OCI-LY7 (cell line): ENCODE measurements at regions not wholly inside any gene's neighbourhood (a gene's known extent, or its start where the extent isn't known, plus 50 kb on each side); places are given as distances from the start of the nearest gene placed in this dataset.

Experiments used
- BruUV-seq: library from RNA; stranded (reverse); fragments of 400-500 nt; replicated peaks from 2 replicates; lab custom pipeline; 2021; lab: Mats Ljungman, UMichigan
- CTCF ChIA-PET: fragments of 300-600 bp; sonication (Branson Sonifier 250); formaldehyde crosslinking; loops from one replicate; lab custom pipeline; 2022; ENCODE audit warnings: antibody characterized with exemption; ENCODE audit not compliant: unreplicated experiment; lab: Charles Lee
- POLR2A ChIA-PET: fragments of 300-600 bp; sonication (Branson Sonifier 250); formaldehyde crosslinking; loops from one replicate; lab custom pipeline; 2022; ENCODE audit warnings: antibody characterized with exemption; lab: Charles Lee
- DNase-seq: peaks from one replicate; pipeline ENCODE4 v3.0.0-alpha.2; 2015; ENCODE audit warnings: low spot score
- H2AFZ ChIP-seq: fragments of 200-600 bp; sonication (generic), shearing (Covaris generic); 2 replicates; pipeline ENCODE4 v1.6.1; 2014; ENCODE audit warnings: mild to moderate bottlenecking, antibody characterized with exemption, low read length, moderate library complexity
- H3K27ac ChIP-seq: fragments of 200-600 bp; sonication (generic); 2 replicates; pipeline ENCODE4 v1.5.1; 2014; ENCODE audit warnings: mixed run types, low read depth, mild to moderate bottlenecking, moderate library complexity, low read length, inconsistent platforms; ENCODE audit not compliant: poor library complexity, severe bottlenecking
- H3K36me3 ChIP-seq: fragments of 200-600 bp; sonication (generic); 2 replicates; pipeline ENCODE4 v1.6.1; 2014; ENCODE audit warnings: mild to moderate bottlenecking, antibody characterized with exemption, low read length, moderate library complexity, mixed read lengths; ENCODE audit not compliant: insufficient read depth
- H3K4me1 ChIP-seq: fragments of 200-600 bp; sonication (generic); 2 replicates; pipeline ENCODE4 v1.5.1; 2014; ENCODE audit warnings: mild to moderate bottlenecking, low read length; ENCODE audit not compliant: insufficient read depth, poor library complexity, severe bottlenecking
- H3K4me2 ChIP-seq: fragments of 200-600 bp; sonication (generic); 2 replicates; pipeline ENCODE4 v1.6.1; 2014; ENCODE audit warnings: mild to moderate bottlenecking, low read length
- H3K4me3 ChIP-seq: fragments of 200-600 bp; sonication (generic); 2 replicates; pipeline ENCODE4 v1.5.1; 2014; ENCODE audit warnings: mild to moderate bottlenecking, low read depth, low read length; ENCODE audit not compliant: poor library complexity, severe bottlenecking
- H3K79me2 ChIP-seq: fragments of 200-600 bp; sonication (generic); 2 replicates; pipeline ENCODE4 v1.6.1; 2016; ENCODE audit warnings: low read depth, mild to moderate bottlenecking, low read length, moderate library complexity, mixed read lengths; ENCODE audit not compliant: insufficient read depth
- H3K9me2 ChIP-seq: fragments of 200-600 bp; sonication (generic); 2 replicates; pipeline ENCODE4 v1.6.1; 2016; ENCODE audit warnings: mild to moderate bottlenecking, low read length, mixed read lengths; ENCODE audit not compliant: insufficient read depth
- H3K9me3 ChIP-seq: fragments of 200-600 bp; sonication (generic); 2 replicates; pipeline ENCODE4 v1.6.1; 2014; ENCODE audit warnings: mild to moderate bottlenecking, mixed run types, low read length, mixed read lengths
- H4K20me1 ChIP-seq: fragments of 200-600 bp; sonication (generic); 2 replicates; pipeline ENCODE4 v1.6.1; 2014; ENCODE audit warnings: mild to moderate bottlenecking, antibody characterized with exemption, low read length, moderate library complexity, mixed read lengths; ENCODE audit not compliant: insufficient read depth
- CTCF ChIP-seq: fragments of 200-600 bp; sonication (generic); conservative IDR thresholded peaks from 2 replicates; pipeline ENCODE4 v1.5.1; 2014; ENCODE audit warnings: mild to moderate bottlenecking, antibody characterized with exemption, low read length, moderate library complexity, mixed read lengths
- EZH2phosphoT487 ChIP-seq: fragments of 200-600 bp; sonication (generic); IDR thresholded peaks from 2 replicates; pipeline ENCODE4 v1.6.1; 2018; ENCODE audit warnings: low read depth, borderline replicate concordance, mild to moderate bottlenecking, mixed run types, antibody characterized with exemption, low read length, moderate library complexity, mixed read lengths
- intact Hi-C: fragments of 100-400 bp; cut with micrococcal nuclease; formaldehyde crosslinking; loops from one replicate; pipeline ENCODE4 v1.10.0; 2022; ENCODE audit not compliant: unreplicated experiment

- H3K9me2 ChIP-seq, result no peaks in the 10 kb centered on the region
- TF ChIP-seq CTCF, result no peak
- TF ChIP-seq EZH2phosphoT487, result no peak
- H3K4me3 ChIP-seq, result no peak overlapping the region
- H3K4me1 ChIP-seq, result no peaks in the 10 kb centered on the region
- H3K9me3 ChIP-seq, result no peaks in the 10 kb centered on the region
- no peaks in the 10 kb centered on the region for H3K36me3 ChIP-seq
- no peak for DNase-seq
- no TSS peak for BruUV-seq
- ChIA-PET CTCF (no interaction called here), POLR2A (no interaction called here)
- no peak overlapping the region for H2AFZ ChIP-seq
- no peaks in the 10 kb centered on the region for H4K20me1 ChIP-seq
- no peak overlapping the region for H3K4me2 ChIP-seq
- intact Hi-C loops, result no loop called here
- no peaks in the 10 kb centered on the region for H3K79me2 ChIP-seq
- no peak overlapping the region for H3K27ac ChIP-seq
These were observed 108.1 kb upstream of the GJB6 start for GRCh38 chr13:20340136-20340758.

GRCh38 chr13:20337884-20338551 is 105.9 kb upstream of the GJB6 start:
- Histone ChIP-seq H4K20me1 (no peaks in the 10 kb centered on the region), H2AFZ (no peak overlapping the region), H3K9me2 (no peaks in the 10 kb centered on the region), H3K79me2 (no peaks in the 10 kb centered on the region), H3K27ac (no peak overlapping the region), H3K4me2 (no peak overlapping the region), H3K9me3 (no peaks in the 10 kb centered on the region), H3K4me1 (no peaks in the 10 kb centered on the region), H3K36me3 (no peaks in the 10 kb centered on the region), H3K4me3 (no peak overlapping the region)
- BruUV-seq, result no TSS peak
- TF ChIP-seq CTCF (no peak), EZH2phosphoT487 (no peak)
- no peak for DNase-seq
- ChIA-PET CTCF (no interaction called here), POLR2A (no interaction called here)
- intact Hi-C loops, result no loop called here

GRCh38 chr13:20336761-20337160 is 104.6 kb upstream of the GJB6 start:
- no peak for DNase-seq
- Histone ChIP-seq H4K20me1 (no peaks in the 10 kb centered on the region), H3K36me3 (no peaks in the 10 kb centered on the region), H3K79me2 (no peaks in the 10 kb centered on the region), H3K4me2 (no peak overlapping the region), H3K9me3 (no peaks in the 10 kb centered on the region), H2AFZ (no peak overlapping the region), H3K27ac (no peak overlapping the region), H3K4me3 (no peak overlapping the region), H3K4me1 (no peaks in the 10 kb centered on the region), H3K9me2 (no peaks in the 10 kb centered on the region)
- POLR2A ChIA-PET, result interaction anchor here (0.6 to 0.7 kb wide), 2 partner anchors 58 to 182 kb away, joined by 3 read pairs; no protein-coding TSS in a partner anchor
- CTCF ChIA-PET, result no interaction called here
- intact Hi-C loops, result no loop called here
- no peak for TF ChIP-seq EZH2phosphoT487
- no peak for TF ChIP-seq CTCF
- no TSS peak for BruUV-seq
